ENCODE measurements at regions not wholly inside any gene's neighbourhood (a gene's known extent, or its start where the extent isn't known, plus 50 kb on each side); places are given as distances from the start of the nearest gene placed in this dataset.

DNA sequence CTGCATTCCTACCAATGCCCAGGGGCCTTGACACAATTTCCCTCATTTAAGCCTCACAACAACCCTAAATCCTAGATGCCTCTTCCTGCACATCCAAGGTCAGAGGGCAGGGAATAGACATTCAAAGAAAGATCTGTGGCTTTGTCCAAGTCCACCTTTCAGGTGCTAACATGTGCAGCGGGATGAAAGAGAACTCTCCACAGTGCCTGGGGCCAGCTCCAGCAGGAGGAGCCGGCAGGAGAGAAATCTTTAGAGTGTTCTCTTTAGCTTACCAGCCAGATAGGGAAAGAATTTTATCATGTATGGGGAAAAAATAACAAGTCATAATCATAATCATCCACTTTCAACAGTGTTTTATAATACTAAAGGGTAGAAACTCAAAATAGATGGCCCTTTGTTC, 319.7 kb downstream of the MATN1 start:
- POLR2A ChIA-PET: no interaction called here
- CTCF ChIA-PET: interaction anchor here (3.1 kb wide), 1 partner anchor 23 kb away, joined by 12 read pairs; no protein-coding TSS in a partner anchor
- TF ChIP-seq, protein P1, sequence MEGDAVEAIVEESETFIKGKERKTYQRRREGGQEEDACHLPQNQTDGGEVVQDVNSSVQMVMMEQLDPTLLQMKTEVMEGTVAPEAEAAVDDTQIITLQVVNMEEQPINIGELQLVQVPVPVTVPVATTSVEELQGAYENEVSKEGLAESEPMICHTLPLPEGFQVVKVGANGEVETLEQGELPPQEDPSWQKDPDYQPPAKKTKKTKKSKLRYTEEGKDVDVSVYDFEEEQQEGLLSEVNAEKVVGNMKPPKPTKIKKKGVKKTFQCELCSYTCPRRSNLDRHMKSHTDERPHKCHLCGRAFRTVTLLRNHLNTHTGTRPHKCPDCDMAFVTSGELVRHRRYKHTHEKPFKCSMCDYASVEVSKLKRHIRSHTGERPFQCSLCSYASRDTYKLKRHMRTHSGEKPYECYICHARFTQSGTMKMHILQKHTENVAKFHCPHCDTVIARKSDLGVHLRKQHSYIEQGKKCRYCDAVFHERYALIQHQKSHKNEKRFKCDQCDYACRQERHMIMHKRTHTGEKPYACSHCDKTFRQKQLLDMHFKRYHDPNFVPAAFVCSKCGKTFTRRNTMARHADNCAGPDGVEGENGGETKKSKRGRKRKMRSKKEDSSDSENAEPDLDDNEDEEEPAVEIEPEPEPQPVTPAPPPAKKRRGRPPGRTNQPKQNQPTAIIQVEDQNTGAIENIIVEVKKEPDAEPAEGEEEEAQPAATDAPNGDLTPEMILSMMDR (IDR thresholded peaks at IDR 0.05; ENCODE audit: control extremely low read depth, extremely low read depth, low read depth, missing control alignments): no peak
- DNase-seq (ENCODE audit: extremely low spot score): no peak

DNA sequence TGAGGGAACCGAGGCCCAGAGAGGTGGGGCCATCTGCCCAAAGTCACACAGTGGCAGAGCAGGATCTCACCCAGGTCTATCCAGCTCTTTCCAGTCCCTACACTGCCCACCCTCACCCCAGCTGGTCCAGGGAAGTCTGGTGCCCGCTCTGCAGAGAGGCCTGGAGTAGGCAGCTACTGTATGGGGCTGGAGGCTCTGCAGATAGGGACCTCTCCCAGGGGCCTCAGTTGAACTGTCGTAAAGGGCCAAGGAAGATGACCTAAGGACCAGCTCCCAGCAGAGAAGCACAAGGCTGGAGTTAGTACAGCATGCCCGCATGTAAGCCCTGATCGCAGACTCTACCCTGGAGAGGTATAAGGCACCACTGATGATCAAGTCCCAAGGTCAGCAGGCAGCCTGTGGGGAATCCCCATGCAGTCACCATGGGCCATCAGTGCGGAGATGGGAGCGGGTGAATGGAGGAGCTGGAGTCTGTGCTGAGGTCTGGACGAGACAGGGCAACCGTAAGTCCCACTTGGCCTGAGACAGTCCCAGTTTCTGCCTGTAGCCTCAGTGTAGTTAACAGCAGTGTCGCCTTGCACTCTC, 320.2 kb downstream of the MATN1 start:
- ChIA-PET CTCF (interaction anchor here (3.1 kb wide), 1 partner anchor 23 kb away, joined by 12 read pairs; no protein-coding TSS in a partner anchor), POLR2A (no interaction called here)
- no peak for DNase-seq (ENCODE audit: extremely low spot score)
- TF ChIP-seq, protein P1 (IDR thresholded peaks at IDR 0.05; ENCODE audit: control extremely low read depth, extremely low read depth, low read depth, missing control alignments): no peak

DNA sequence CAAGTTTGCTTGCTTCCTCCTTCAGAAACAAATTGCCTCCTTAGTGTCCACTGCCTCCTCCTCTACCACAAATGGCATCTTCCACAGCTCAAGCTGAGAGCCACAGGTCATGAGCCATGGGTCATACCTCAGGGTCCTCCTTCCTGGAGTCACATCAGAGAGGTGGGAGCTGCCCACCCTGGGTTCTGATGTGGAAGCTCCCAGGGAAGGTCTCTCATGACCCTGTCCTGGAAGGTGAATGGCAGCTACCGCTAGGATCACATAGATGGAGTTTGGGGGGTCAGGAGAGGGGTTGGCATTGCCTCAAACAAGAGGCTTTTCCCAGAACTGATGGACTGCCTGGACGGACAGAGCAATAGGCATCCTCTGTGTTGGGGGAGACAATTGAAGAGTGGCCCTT, 321.4 kb downstream of the MATN1 start:
- DNase-seq (ENCODE audit: extremely low spot score): no peak
- ChIA-PET POLR2A (no interaction called here), CTCF (interaction anchor here (3.1 kb wide), 1 partner anchor 21 kb away, joined by 12 read pairs; no protein-coding TSS in a partner anchor)
- TF ChIP-seq, protein P1 (IDR thresholded peaks at IDR 0.05; ENCODE audit: control extremely low read depth, extremely low read depth, low read depth, missing control alignments): no peak

DNA sequence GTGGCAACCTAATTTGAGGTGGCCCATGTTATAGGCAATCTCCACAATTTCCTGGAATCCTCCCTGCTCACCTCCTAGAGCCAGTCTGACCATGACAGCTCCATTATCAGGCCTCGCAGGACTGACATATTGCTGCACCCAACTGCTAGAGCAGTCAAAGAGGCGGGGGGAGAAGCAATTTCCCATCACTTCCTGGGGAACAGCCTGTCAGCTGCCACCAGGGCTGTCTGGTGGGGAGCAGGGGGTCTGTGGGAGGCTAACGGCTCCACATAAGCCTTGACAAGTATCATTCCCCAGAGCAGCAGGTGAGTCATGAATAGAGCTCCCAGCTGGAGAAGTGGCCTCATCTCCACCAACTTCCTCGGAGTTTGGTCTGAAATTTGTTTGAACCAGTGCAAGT, 322.9 kb downstream of the MATN1 start:
- ChIA-PET CTCF (interaction anchor here (1.4 kb wide), 1 partner anchor 20 kb away, joined by 7 read pairs; no protein-coding TSS in a partner anchor), POLR2A (no interaction called here)
- TF ChIP-seq, protein P1 (IDR thresholded peaks at IDR 0.05; ENCODE audit: control extremely low read depth, extremely low read depth, low read depth, missing control alignments): no peak
- no peak for DNase-seq (ENCODE audit: extremely low spot score)

DNA sequence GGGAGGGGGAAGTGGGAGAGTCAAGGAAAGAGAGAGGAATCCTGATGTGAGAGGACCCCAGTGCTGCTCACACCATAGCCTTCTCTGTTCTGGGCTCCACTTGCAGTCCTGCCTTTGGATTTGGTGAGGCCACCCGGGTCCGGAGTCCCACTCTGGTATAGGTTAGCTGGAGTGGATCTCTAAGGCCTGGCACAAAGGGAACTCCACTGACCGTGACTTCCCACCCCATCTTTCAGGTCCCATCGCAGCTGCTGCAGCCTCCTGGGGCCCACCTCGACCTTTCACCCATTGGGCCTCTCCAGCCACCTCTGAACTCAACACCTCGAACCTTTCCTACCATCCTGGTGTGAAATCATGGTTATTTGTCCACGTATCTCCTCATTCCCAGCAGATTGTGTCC, 324.4 kb downstream of the MATN1 start:
- TF ChIP-seq, protein P1 (IDR thresholded peaks at IDR 0.05; ENCODE audit: control extremely low read depth, extremely low read depth, low read depth, missing control alignments): no peak
- ChIA-PET CTCF (interaction anchor here (2.8 kb wide), 1 partner anchor 18 kb away, joined by 9 read pairs; no protein-coding TSS in a partner anchor), POLR2A (no interaction called here)
- no peak for DNase-seq (ENCODE audit: extremely low spot score)

DNA sequence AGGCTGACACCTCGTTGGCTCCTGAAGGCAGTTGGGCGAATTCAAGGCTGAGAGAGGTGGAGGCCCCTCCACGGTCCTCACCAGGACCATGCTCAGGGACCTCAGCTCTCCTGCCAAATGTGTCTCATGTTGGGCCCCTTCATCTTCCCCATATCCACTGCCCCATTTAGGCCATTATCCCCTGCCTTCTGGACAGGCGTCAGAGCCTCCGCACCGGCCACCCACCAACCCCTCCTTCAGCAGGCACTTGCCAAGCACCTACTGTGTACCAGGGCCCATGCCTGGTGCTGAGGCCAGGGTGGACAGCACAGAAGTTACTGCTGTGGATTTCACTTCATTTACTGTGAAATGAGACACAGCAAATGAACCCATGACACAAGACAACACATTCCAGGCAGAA, 325.8 kb downstream of the MATN1 start:
- CTCF ChIA-PET: interaction anchor here (2.8 kb wide), 1 partner anchor 17 kb away, joined by 9 read pairs; no protein-coding TSS in a partner anchor
- TF ChIP-seq, protein P1 (IDR thresholded peaks at IDR 0.05; ENCODE audit: control extremely low read depth, extremely low read depth, low read depth, missing control alignments): no peak
- POLR2A ChIA-PET: no interaction called here
- DNase-seq (ENCODE audit: extremely low spot score): no peak

Data from GM10248 (cell line).